ENCODE measurements at regions not wholly inside any gene's neighbourhood (a gene's known extent, or its start where the extent isn't known, plus 50 kb on each side); places are given as distances from the start of the nearest gene placed in this dataset.

GRCh38 chr3:153066983-153067382, 95.0 kb upstream of the RAP2B start:
- Histone ChIP-seq H3K9me3 (replicated peaks; ENCODE audit: control insufficient read depth, insufficient read depth, low read length) (no peaks in the 10 kb centered on the region), H3K79me2 (ENCODE audit: control insufficient read depth, insufficient read depth, low read length) (no peaks in the 10 kb centered on the region), H3K27ac (ENCODE audit: insufficient read depth, low read depth, low read length) (no peak overlapping the region), H3K9me1 (replicated peaks; ENCODE audit: control insufficient read depth, extremely low read depth, insufficient read depth, low read length) (no peaks in the 10 kb centered on the region), H3K9ac (replicated peaks; ENCODE audit: extremely low read depth, insufficient read depth, low read length) (no peak overlapping the region), H3K27me3 (ENCODE audit: control insufficient read depth in 2 of 2, insufficient read depth in 2 of 2, low read length in 2 of 2) (no peaks in the 10 kb centered on the region), H3K36me3 (ENCODE audit: control insufficient read depth in 2 of 2, extremely low read depth in 1 of 2, insufficient read depth in 2 of 2, low read length in 2 of 2) (no peaks in the 10 kb centered on the region), H3K4me2 (ENCODE audit: insufficient read depth, low read length) (no peak overlapping the region), H2AFZ (ENCODE audit: low read depth, low read length) (no peak overlapping the region), H3K4me1 (ENCODE audit: control insufficient read depth, extremely low read depth, insufficient read depth, low read length) (no peaks in the 10 kb centered on the region), H4K20me1 (replicated peaks; ENCODE audit: control insufficient read depth, extremely low read depth, insufficient read depth, low read length) (no peaks in the 10 kb centered on the region), H3K4me3 (replicated peaks in 1 of 3; ENCODE audit: insufficient read depth in 1 of 3, low read depth in 1 of 3, low read length in 3 of 3) (no peak overlapping the region)
- DNase-seq (ENCODE audit: low read depth, low spot score), result no peak
- CTCF ChIA-PET, result no interaction called here
- FAIRE-seq, result no peak
- BruUV-seq (replicated peaks), result no TSS peak
- TF ChIP-seq POLR2A (IDR thresholded peaks at IDR 0.05; ENCODE audit: low read depth, low read length), result no peak
- TF ChIP-seq JUN (IDR thresholded peaks at IDR 0.05; ENCODE audit: borderline replicate concordance, insufficient read depth, insufficient read length, low read depth), result no peak
- no peak for TF ChIP-seq MYC (IDR thresholded peaks at IDR 0.05; ENCODE audit: low read depth, low read length)
- no peak for TF ChIP-seq CTCF (IDR thresholded peaks at IDR 0.05; ENCODE audit: extremely low read depth in 1 of 2, insufficient read depth in 1 of 2, low read depth in 1 of 2, low read length in 2 of 2)
- no peak for TF ChIP-seq EZH2 (IDR thresholded peaks at IDR 0.05; ENCODE audit: borderline replicate concordance, low read depth, low read length, severe bottlenecking)
- no peak for TF ChIP-seq FOS (IDR thresholded peaks at IDR 0.05; ENCODE audit: borderline replicate concordance, insufficient read depth, low read length)
- TF ChIP-seq POLR2AphosphoS5 (IDR thresholded peaks at IDR 0.05; ENCODE audit: insufficient read depth, low read depth, low read length), result no peak
- TF ChIP-seq, protein P1, sequence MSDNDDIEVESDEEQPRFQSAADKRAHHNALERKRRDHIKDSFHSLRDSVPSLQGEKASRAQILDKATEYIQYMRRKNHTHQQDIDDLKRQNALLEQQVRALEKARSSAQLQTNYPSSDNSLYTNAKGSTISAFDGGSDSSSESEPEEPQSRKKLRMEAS (IDR thresholded peaks at IDR 0.05; ENCODE audit: insufficient read depth, insufficient read length), result no peak
- no peak for TF ChIP-seq GATA2 (IDR thresholded peaks at IDR 0.05; ENCODE audit: insufficient read depth, insufficient read length, low read depth, low read length)
- dilution Hi-C loops (cut with MboI; ENCODE audit: extremely low pct_ligation_motif_present, low sequenced_read_pairs) (no loop called here), intact Hi-C loops (cut with micrococcal nuclease) (no loop called here)
- POLR2A ChIA-PET, result no interaction called here
